HEK293 (cell line): ENCODE measurements at regions not wholly inside any gene's neighbourhood (a gene's known extent, or its start where the extent isn't known, plus 50 kb on each side); places are given as distances from the start of the nearest gene placed in this dataset.

ENCODE experiments used
- SP7 ChIP-seq: fragments of 450-650 bp; formaldehyde crosslinking; IDR thresholded peaks from 2 replicates; pipeline ENCODE4 v1.5.1; 2016; ENCODE audit warnings: missing biosample characterization, missing genetic modification characterization
- ZBTB10 ChIP-seq: fragments of 450-650 bp; formaldehyde crosslinking; IDR thresholded peaks from 2 replicates; pipeline ENCODE4 v1.5.1; 2016; ENCODE audit warnings: missing biosample characterization, missing genetic modification characterization
- ZNF350 ChIP-seq: fragments of 450-650 bp; formaldehyde crosslinking; IDR thresholded peaks from 2 replicates; pipeline ENCODE4 v1.5.0; 2017; ENCODE audit warnings: missing biosample characterization, mild to moderate bottlenecking, missing genetic modification characterization
- ZNF362 ChIP-seq: fragments of 450-650 bp; formaldehyde crosslinking; IDR thresholded peaks from 2 replicates; pipeline ENCODE4 v1.5.1; 2016; ENCODE audit warnings: missing biosample characterization, missing genetic modification characterization
- ZNF621 ChIP-seq: fragments of 450-650 bp; formaldehyde crosslinking; IDR thresholded peaks from 2 replicates; pipeline ENCODE4 v1.5.1; 2017; ENCODE audit warnings: missing biosample characterization, missing genetic modification characterization
- ZNF660 ChIP-seq: fragments of 450-650 bp; IDR thresholded peaks from 2 replicates; pipeline ENCODE4 v1.5.1; 2018; ENCODE audit warnings: missing biosample characterization, mild to moderate bottlenecking, missing genetic modification characterization
- ZNF777 ChIP-seq: fragments of 450-650 bp; formaldehyde crosslinking; IDR thresholded peaks from 2 replicates; pipeline ENCODE4 v1.5.1; 2017; ENCODE audit warnings: missing biosample characterization, missing genetic modification characterization, borderline replicate concordance
- TF ChIP-seq, protein P1 (sequence below): fragments of 450-650 bp; formaldehyde crosslinking; IDR thresholded peaks from 2 replicates; pipeline ENCODE4 v1.5.1; 2016; ENCODE audit warnings: missing biosample characterization, missing genetic modification characterization
- TF ChIP-seq, protein P2 (sequence below): fragments of 450-650 bp; formaldehyde crosslinking; IDR thresholded peaks from 2 replicates; pipeline ENCODE4 v1.5.1; 2017; ENCODE audit warnings: missing biosample characterization, missing genetic modification characterization

GRCh38 chr5:92444888-92445287 is 1061.8 kb upstream of the ARRDC3 start:
- no peak for TF ChIP-seq ZNF362
- no peak for TF ChIP-seq ZNF350 (tag by site-specific recombination)
- no peak for TF ChIP-seq ZBTB10
- TF ChIP-seq, protein P1, sequence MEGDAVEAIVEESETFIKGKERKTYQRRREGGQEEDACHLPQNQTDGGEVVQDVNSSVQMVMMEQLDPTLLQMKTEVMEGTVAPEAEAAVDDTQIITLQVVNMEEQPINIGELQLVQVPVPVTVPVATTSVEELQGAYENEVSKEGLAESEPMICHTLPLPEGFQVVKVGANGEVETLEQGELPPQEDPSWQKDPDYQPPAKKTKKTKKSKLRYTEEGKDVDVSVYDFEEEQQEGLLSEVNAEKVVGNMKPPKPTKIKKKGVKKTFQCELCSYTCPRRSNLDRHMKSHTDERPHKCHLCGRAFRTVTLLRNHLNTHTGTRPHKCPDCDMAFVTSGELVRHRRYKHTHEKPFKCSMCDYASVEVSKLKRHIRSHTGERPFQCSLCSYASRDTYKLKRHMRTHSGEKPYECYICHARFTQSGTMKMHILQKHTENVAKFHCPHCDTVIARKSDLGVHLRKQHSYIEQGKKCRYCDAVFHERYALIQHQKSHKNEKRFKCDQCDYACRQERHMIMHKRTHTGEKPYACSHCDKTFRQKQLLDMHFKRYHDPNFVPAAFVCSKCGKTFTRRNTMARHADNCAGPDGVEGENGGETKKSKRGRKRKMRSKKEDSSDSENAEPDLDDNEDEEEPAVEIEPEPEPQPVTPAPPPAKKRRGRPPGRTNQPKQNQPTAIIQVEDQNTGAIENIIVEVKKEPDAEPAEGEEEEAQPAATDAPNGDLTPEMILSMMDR (tag by site-specific recombination), result no peak
- no peak for TF ChIP-seq ZNF621 (tag by site-specific recombination)
- no peak for TF ChIP-seq ZNF777 (tag by site-specific recombination)
- TF ChIP-seq ZNF660 (tag by site-specific recombination), result no peak
- TF ChIP-seq, protein P2, sequence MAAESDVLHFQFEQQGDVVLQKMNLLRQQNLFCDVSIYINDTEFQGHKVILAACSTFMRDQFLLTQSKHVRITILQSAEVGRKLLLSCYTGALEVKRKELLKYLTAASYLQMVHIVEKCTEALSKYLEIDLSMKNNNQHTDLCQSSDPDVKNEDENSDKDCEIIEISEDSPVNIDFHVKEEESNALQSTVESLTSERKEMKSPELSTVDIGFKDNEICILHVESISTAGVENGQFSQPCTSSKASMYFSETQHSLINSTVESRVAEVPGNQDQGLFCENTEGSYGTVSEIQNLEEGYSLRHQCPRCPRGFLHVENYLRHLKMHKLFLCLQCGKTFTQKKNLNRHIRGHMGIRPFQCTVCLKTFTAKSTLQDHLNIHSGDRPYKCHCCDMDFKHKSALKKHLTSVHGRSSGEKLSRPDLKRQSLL, result no peak
- TF ChIP-seq SP7 (tag by site-specific recombination), result no peak
